ENCODE measurements at regions not wholly inside any gene's neighbourhood (a gene's known extent, or its start where the extent isn't known, plus 50 kb on each side); places are given as distances from the start of the nearest gene placed in this dataset.

DNA sequence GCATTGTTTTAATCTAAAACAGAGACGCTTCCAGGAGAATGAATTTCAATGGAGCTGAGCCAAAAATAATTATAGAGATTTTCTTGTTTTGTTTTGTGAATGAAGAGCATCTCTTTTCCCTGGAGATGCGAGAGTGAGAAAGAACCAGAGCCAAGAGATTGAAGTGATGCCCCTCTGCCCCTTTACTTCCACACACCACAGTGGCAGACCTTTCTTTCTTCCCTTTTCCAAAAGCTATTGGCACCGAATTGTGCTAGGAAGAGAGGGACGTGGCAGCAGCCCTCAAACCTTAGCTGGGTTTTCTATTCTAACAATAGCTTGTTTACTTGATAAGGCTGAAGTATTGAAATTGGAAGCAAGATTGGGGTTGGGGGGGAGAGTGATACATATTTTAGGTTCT lies 133.0 kb upstream of the TMEM161B start:
- POLR2A ChIA-PET, result no interaction called here
- CTCF ChIA-PET (ENCODE audit: low intra/inter-chr PET ratio, low total read pairs), result no interaction called here
- no peaks in the 10 kb centered on the region for H3K4me1 ChIP-seq (ENCODE audit: insufficient read depth, low read length)
- H4K20me1 ChIP-seq (ENCODE audit: insufficient read depth, low read length), result no peaks in the 10 kb centered on the region
- H3K9me3 ChIP-seq (ENCODE audit: low read length), result no peaks in the 10 kb centered on the region
- in situ Hi-C loops (cut with HindIII; ENCODE audit: extremely low pct_ligation_motif_present, low pct_unique_long_range_greater_than_20kb) (no loop called here), intact Hi-C loops (cut with micrococcal nuclease; ENCODE audit: unreplicated experiment) (no loop called here)
- BruUV-seq (replicated peaks), result no TSS peak
- H3K4me3 ChIP-seq (replicated peaks in 1 of 3; ENCODE audit: insufficient read depth in 1 of 3, low read depth in 2 of 3, low read length in 3 of 3), result no peak overlapping the region
- no peaks in the 10 kb centered on the region for H3K79me2 ChIP-seq (ENCODE audit: insufficient read depth, low read length)
- no peaks in the 10 kb centered on the region for H3K36me3 ChIP-seq (replicated peaks in 1 of 2; ENCODE audit: control insufficient read depth in 1 of 2, insufficient read depth in 2 of 2, low read length in 2 of 2)
- no peak overlapping the region for H2AFZ ChIP-seq (ENCODE audit: low read length)
- DNase-seq (ENCODE audit: low spot score), result no peak
- no peaks in the 10 kb centered on the region for H3K27me3 ChIP-seq (ENCODE audit: control insufficient read depth in 1 of 2, insufficient read depth in 2 of 2, low read length in 2 of 2)
- TF ChIP-seq, protein P1, sequence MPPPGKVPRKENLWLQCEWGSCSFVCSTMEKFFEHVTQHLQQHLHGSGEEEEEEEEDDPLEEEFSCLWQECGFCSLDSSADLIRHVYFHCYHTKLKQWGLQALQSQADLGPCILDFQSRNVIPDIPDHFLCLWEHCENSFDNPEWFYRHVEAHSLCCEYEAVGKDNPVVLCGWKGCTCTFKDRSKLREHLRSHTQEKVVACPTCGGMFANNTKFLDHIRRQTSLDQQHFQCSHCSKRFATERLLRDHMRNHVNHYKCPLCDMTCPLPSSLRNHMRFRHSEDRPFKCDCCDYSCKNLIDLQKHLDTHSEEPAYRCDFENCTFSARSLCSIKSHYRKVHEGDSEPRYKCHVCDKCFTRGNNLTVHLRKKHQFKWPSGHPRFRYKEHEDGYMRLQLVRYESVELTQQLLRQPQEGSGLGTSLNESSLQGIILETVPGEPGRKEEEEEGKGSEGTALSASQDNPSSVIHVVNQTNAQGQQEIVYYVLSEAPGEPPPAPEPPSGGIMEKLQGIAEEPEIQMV (CRISPR knock-in tag; IDR thresholded peaks at IDR 0.05; ENCODE audit: low read depth), result no peak
- H3K27ac ChIP-seq (ENCODE audit: extremely low read length, insufficient read depth, low read length), result no peak overlapping the region
- ATAC-seq, result no peak
- no peak overlapping the region for H3K9ac ChIP-seq (ENCODE audit: insufficient read depth, low read depth, low read length)
- no peak overlapping the region for H3K4me2 ChIP-seq (ENCODE audit: low read depth, low read length)
- no peak for FAIRE-seq
- WGBS (ENCODE audit: low lambda C conversion rate), result 0% methylated on average over 4 of the region's 4 CpGs

DNA sequence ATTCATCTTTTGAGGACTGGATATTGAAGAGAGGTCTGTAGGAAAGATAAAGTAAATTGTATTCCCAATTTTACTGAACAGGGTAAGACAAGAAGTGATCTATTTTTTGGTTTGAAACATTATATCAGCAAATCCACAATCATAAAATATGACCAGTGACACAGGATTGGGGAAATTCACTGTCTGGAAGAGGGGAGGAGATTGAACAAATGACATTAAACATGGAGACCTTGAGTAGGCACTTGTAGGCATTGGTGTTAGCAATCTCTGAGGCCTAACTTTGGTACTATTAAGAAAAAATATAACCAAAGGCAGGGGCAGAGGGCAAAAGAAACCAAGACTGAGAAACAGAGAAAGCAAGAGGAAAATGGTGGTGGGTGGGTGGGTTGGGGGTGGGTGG lies 132.6 kb upstream of the TMEM161B start:
- intact Hi-C loops (cut with micrococcal nuclease; ENCODE audit: unreplicated experiment) (no loop called here), in situ Hi-C loops (cut with HindIII; ENCODE audit: extremely low pct_ligation_motif_present, low pct_unique_long_range_greater_than_20kb) (no loop called here)
- H3K27me3 ChIP-seq (ENCODE audit: control insufficient read depth in 1 of 2, insufficient read depth in 2 of 2, low read length in 2 of 2), result no peaks in the 10 kb centered on the region
- no peak overlapping the region for H3K4me3 ChIP-seq (replicated peaks in 1 of 3; ENCODE audit: insufficient read depth in 1 of 3, low read depth in 2 of 3, low read length in 3 of 3)
- no peaks in the 10 kb centered on the region for H3K9me3 ChIP-seq (ENCODE audit: low read length)
- H2AFZ ChIP-seq (ENCODE audit: low read length), result no peak overlapping the region
- no peaks in the 10 kb centered on the region for H3K79me2 ChIP-seq (ENCODE audit: insufficient read depth, low read length)
- ChIA-PET POLR2A (no interaction called here), CTCF (ENCODE audit: low intra/inter-chr PET ratio, low total read pairs) (no interaction called here)
- H3K4me2 ChIP-seq (ENCODE audit: low read depth, low read length), result no peak overlapping the region
- H3K36me3 ChIP-seq (replicated peaks in 1 of 2; ENCODE audit: control insufficient read depth in 1 of 2, insufficient read depth in 2 of 2, low read length in 2 of 2), result no peaks in the 10 kb centered on the region
- FAIRE-seq (no peak), ATAC-seq (no peak), DNase-seq (ENCODE audit: low spot score) (no peak)
- H3K4me1 ChIP-seq (ENCODE audit: insufficient read depth, low read length), result no peaks in the 10 kb centered on the region
- TF ChIP-seq ZFY (CRISPR knock-in tag; IDR thresholded peaks at IDR 0.05) (no peak), ELF4 (CRISPR knock-in tag; IDR thresholded peaks at IDR 0.05; ENCODE audit: borderline replicate concordance) (no peak)
- TF ChIP-seq, protein P2, sequence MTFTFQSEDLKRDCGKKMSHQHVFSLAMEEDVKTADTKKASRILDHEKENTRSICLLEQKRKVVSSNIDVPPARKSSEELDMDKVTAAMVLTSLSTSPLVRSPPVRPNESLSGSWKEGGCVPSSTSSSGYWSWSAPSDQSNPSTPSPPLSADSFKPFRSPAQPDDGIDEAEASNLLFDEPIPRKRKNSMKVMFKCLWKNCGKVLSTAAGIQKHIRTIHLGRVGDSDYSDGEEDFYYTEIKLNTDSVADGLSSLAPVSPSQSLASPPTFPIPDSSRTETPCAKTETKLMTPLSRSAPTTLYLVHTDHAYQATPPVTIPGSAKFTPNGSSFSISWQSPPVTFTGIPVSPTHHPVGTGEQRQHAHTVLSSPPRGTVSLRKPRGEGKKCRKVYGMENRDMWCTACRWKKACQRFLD (CRISPR knock-in tag; IDR thresholded peaks at IDR 0.05; ENCODE audit: borderline replicate concordance), result no peak
- H3K27ac ChIP-seq (ENCODE audit: extremely low read length, insufficient read depth, low read length), result no peak overlapping the region
- BruUV-seq (replicated peaks), result no TSS peak
- H4K20me1 ChIP-seq (ENCODE audit: insufficient read depth, low read length), result no peaks in the 10 kb centered on the region
- no peak overlapping the region for H3K9ac ChIP-seq (ENCODE audit: insufficient read depth, low read depth, low read length)
